Glutamatergic neuron (in vitro differentiated cells): ENCODE measurements at regions not wholly inside any gene's neighbourhood (a gene's known extent, or its start where the extent isn't known, plus 50 kb on each side); places are given as distances from the start of the nearest gene placed in this dataset.

Source experiments
- DNase-seq: peaks from one replicate; pipeline ENCODE4 v3.0.0; 2022
- H3K27ac Mint-ChIP-seq: one replicate; pipeline ENCODE4 v1.8.0; 2020; ENCODE audit warnings: mild to moderate bottlenecking, mixed read lengths, inconsistent platforms; ENCODE audit not compliant: unreplicated experiment
- H3K27me3 Mint-ChIP-seq: one replicate; pipeline ENCODE4 v1.8.0; 2020; ENCODE audit warnings: mild to moderate bottlenecking, moderate library complexity, mixed read lengths, inconsistent platforms; ENCODE audit not compliant: unreplicated experiment
- H3K36me3 Mint-ChIP-seq: one replicate; pipeline ENCODE4 v1.8.0; 2020; ENCODE audit warnings: mild to moderate bottlenecking, mixed read lengths, inconsistent platforms; ENCODE audit not compliant: unreplicated experiment
- H3K4me1 Mint-ChIP-seq: one replicate; pipeline ENCODE4 v1.8.0; 2020; ENCODE audit warnings: mild to moderate bottlenecking, low read depth, mixed read lengths, inconsistent platforms; ENCODE audit not compliant: unreplicated experiment
- H3K4me3 Mint-ChIP-seq: one replicate; pipeline ENCODE4 v1.8.0; 2020; ENCODE audit warnings: mild to moderate bottlenecking, mixed read lengths, inconsistent platforms; ENCODE audit not compliant: unreplicated experiment
- H3K9me3 Mint-ChIP-seq: one replicate; pipeline ENCODE4 v1.8.0; 2020; ENCODE audit warnings: mild to moderate bottlenecking, moderate library complexity, mixed read lengths, inconsistent platforms; ENCODE audit not compliant: unreplicated experiment
- TF ChIP-seq, protein P1 (sequence below): fragments of 200-600 bp; sonication (generic); IDR thresholded peaks from one replicate; pipeline ENCODE4 v1.5.0; 2021; ENCODE audit not compliant: partially characterized antibody, unreplicated experiment

DNA sequence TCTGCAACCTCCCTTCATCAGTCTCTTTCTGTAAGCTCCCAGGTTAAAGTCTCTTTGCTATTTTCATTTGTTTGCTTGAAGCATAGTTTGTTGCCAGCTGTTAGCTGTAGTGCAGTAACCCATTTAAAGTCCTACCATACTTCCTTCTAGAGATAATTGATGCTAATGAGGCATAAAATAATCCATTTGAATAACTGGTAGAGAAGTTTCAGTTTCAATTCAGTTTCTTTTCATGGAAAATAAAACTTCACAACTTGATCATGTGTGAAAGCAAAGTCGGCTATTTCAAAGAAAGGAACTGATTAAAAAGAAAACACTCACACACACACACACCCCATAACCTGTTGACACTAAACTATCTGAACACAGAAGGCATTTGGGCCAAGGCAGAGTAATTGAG lies 68.5 kb upstream of the TENT5A start:
- Mint-ChIP-seq H3K4me3 (no peak overlapping the region), H3K4me1 (peaks cover 18% of the 10 kb centered on the region), H3K27me3 (no peaks in the 10 kb centered on the region), H3K36me3 (peaks cover 4% of the 10 kb centered on the region), H3K27ac (no peak overlapping the region), H3K9me3 (no peaks in the 10 kb centered on the region)
- no peak for DNase-seq
- TF ChIP-seq, protein P1, sequence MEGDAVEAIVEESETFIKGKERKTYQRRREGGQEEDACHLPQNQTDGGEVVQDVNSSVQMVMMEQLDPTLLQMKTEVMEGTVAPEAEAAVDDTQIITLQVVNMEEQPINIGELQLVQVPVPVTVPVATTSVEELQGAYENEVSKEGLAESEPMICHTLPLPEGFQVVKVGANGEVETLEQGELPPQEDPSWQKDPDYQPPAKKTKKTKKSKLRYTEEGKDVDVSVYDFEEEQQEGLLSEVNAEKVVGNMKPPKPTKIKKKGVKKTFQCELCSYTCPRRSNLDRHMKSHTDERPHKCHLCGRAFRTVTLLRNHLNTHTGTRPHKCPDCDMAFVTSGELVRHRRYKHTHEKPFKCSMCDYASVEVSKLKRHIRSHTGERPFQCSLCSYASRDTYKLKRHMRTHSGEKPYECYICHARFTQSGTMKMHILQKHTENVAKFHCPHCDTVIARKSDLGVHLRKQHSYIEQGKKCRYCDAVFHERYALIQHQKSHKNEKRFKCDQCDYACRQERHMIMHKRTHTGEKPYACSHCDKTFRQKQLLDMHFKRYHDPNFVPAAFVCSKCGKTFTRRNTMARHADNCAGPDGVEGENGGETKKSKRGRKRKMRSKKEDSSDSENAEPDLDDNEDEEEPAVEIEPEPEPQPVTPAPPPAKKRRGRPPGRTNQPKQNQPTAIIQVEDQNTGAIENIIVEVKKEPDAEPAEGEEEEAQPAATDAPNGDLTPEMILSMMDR = no peak

DNA sequence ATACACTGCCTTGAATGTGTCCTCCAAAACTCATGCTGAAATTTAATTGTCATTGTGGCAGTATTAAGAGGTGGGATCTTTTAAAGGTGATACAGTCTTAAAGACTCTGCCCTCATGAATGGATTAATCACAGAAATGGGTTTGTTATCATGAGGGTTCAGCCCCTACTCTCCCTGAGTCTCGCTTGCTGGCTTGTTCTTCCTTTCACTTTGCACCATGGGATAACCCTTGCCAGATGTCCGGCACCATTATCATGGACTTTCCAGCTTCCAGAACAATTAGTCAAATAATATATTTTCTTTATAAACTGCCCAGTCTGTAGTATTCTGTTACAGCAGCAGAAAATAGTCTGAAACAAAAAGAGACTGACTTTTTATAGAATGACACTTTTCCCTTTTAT lies 67.9 kb upstream of the TENT5A start:
- TF ChIP-seq, protein P1 = no peak
- Mint-ChIP-seq H3K36me3 (no peaks in the 10 kb centered on the region), H3K4me1 (peaks cover 24% of the 10 kb centered on the region), H3K27me3 (no peaks in the 10 kb centered on the region), H3K9me3 (no peaks in the 10 kb centered on the region), H3K4me3 (no peak overlapping the region), H3K27ac (no peak overlapping the region)
- no peak for DNase-seq

DNA sequence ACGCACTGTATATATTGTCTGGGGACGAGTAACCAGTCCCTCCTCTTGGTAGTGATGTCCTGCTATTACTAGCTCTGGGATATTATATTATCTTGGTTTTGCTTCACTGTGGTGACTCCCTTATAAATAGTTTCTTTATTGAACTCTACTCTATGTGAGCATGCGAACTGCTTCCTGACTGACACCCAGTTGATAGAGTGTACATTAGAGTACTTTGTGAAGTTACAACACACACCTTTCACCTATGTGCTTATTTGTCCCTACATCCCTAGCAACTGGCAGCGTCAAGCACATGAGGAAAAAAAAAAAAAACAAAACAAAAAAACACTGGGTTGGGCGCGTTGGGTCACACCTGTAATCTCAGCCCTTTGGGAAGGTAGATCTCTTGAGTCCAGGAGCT lies 67.3 kb upstream of the TENT5A start:
- DNase-seq = no peak
- TF ChIP-seq, protein P1 = no peak
- Mint-ChIP-seq H3K4me3 (no peak overlapping the region), H3K36me3 (no peaks in the 10 kb centered on the region), H3K27ac (no peak overlapping the region), H3K4me1 (peaks cover 26% of the 10 kb centered on the region), H3K9me3 (no peaks in the 10 kb centered on the region), H3K27me3 (no peaks in the 10 kb centered on the region)

DNA sequence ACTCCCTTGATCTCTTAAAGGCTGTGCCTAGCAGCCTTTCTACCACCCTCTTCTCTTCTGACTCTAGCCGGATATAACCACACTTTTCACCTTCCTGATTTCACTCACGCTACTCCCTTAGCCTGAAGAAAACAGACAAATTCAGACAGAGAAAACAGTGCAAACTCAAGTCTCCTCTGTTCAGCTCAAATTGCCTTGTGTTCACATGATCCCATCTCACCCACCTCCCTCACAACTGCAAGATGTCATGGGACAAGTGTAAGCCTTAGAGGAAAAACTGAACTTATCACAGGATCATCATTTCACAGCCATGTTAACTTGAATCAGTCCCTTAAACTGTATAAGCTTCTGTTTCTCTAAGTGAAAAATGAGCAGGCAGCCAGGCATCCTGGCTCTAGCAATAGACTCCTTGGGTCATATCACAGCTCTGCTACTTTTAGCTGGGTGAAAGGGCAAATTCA lies 66.5 kb upstream of the TENT5A start:
- Mint-ChIP-seq H3K27ac (no peak overlapping the region), H3K27me3 (no peaks in the 10 kb centered on the region)
- TF ChIP-seq, protein P1 = no peak

DNA sequence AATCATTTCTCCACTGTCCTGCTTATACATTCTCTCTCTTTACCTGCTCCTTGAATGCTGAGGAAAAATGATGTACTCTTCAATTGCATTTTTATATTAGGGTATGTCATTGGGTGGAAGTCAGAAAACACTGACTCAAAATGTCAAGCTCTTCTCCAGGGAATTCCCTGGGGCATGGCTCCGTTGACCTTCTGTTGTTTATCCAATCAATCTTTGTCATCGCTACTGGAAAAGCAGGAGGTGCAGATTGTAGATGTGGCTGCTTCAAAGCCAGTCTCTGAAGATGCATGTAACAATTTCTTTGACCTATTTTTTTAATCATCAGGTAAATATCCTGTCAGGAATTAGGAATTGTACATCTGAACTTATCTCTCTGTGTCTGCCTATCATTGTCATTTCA lies 63.9 kb upstream of the TENT5A start:
- Mint-ChIP-seq H3K4me3 (peak overlapping the region; percentile 1), H3K36me3 (no peaks in the 10 kb centered on the region), H3K9me3 (no peaks in the 10 kb centered on the region), H3K27me3 (no peaks in the 10 kb centered on the region), H3K4me1 (peaks cover 28% of the 10 kb centered on the region), H3K27ac (peak overlapping the region; percentile 71)
- TF ChIP-seq, protein P1 = no peak
- DNase-seq = peak; percentile 57

More for the DNA sequence above, 66.5 kb upstream of the TENT5A start:
- no peak overlapping the region for H3K4me3 Mint-ChIP-seq
- no peaks in the 10 kb centered on the region for H3K9me3 Mint-ChIP-seq
- H3K36me3 Mint-ChIP-seq = no peaks in the 10 kb centered on the region
- no peak for DNase-seq
- peaks cover 27% of the 10 kb centered on the region for H3K4me1 Mint-ChIP-seq
